Hepatocyte (in vitro differentiated cells): ENCODE measurements at regions not wholly inside any gene's neighbourhood (a gene's known extent, or its start where the extent isn't known, plus 50 kb on each side); places are given as distances from the start of the nearest gene placed in this dataset.

ENCODE experiments used
- DNase-seq: peaks from one replicate; pipeline ENCODE4 v3.0.0-alpha.2; 2016; ENCODE audit warnings: low spot score
- H2AFZ ChIP-seq: fragments of 200-600 bp; sonication (generic); 2 replicates; pipeline ENCODE4 v1.6.0; 2016; ENCODE audit warnings: antibody characterized with exemption, mild to moderate bottlenecking
- H3K27ac ChIP-seq: fragments of 200-600 bp; sonication (generic); 2 replicates; pipeline ENCODE4 v1.5.1; 2016; ENCODE audit warnings: mild to moderate bottlenecking
- H3K27me3 ChIP-seq: fragments of 200-600 bp; sonication (generic); 2 replicates; pipeline ENCODE4 v1.6.1; 2016
- H3K36me3 ChIP-seq: fragments of 200-600 bp; sonication (generic); replicated peaks from 2 replicates; pipeline ENCODE4 v1.5.1; 2016; ENCODE audit warnings: low read depth; ENCODE audit not compliant: insufficient read depth
- H3K4me1 ChIP-seq: fragments of 200-600 bp; sonication (generic); 2 replicates; pipeline ENCODE4 v1.5.1; 2016; ENCODE audit warnings: mild to moderate bottlenecking, moderate library complexity; ENCODE audit not compliant: insufficient read depth
- H3K4me2 ChIP-seq: fragments of 200-600 bp; sonication (generic); 2 replicates; pipeline ENCODE4 v1.6.0; 2016
- H3K4me3 ChIP-seq: fragments of 200-600 bp; sonication (generic); 2 replicates; pipeline ENCODE4 v1.5.1; 2016; ENCODE audit warnings: mild to moderate bottlenecking
- H3K79me2 ChIP-seq: fragments of 200-600 bp; sonication (generic); 2 replicates; pipeline ENCODE4 v1.6.0; 2017; ENCODE audit warnings: mild to moderate bottlenecking
- H3K9me2 ChIP-seq: fragments of 200-600 bp; sonication (generic); replicated peaks from 2 replicates; pipeline ENCODE4 v1.6.0; 2017; ENCODE audit warnings: mild to moderate bottlenecking; ENCODE audit not compliant: insufficient read depth
- H3K9me3 ChIP-seq: fragments of 200-600 bp; sonication (generic); 2 replicates; pipeline ENCODE4 v1.5.1; 2016; ENCODE audit warnings: low read depth, mild to moderate bottlenecking
- H4K20me1 ChIP-seq: fragments of 200-600 bp; sonication (generic); 2 replicates; pipeline ENCODE4 v1.6.0; 2016; ENCODE audit warnings: mild to moderate bottlenecking; ENCODE audit not compliant: insufficient read depth, poor library complexity, severe bottlenecking
- CTCF ChIP-seq: fragments of 200-600 bp; sonication (generic); IDR thresholded peaks from 2 replicates; pipeline ENCODE4 v1.5.1; 2016; ENCODE audit warnings: antibody characterized with exemption, mild to moderate bottlenecking; ENCODE audit not compliant: poor library complexity
- EZH2 ChIP-seq: fragments of 200-600 bp; sonication (generic); IDR thresholded peaks from 2 replicates; pipeline ENCODE4 v1.6.1; 2016; ENCODE audit warnings: antibody characterized with exemption, mild to moderate bottlenecking, borderline replicate concordance
- EZH2phosphoT487 ChIP-seq: fragments of 200-600 bp; sonication (generic); IDR thresholded peaks from one replicate; pipeline ENCODE4 v1.6.1; 2018; ENCODE audit warnings: antibody characterized with exemption, mild to moderate bottlenecking, low read depth, moderate library complexity; ENCODE audit not compliant: unreplicated experiment, severe bottlenecking
- WGBS: methylation state at CpG from one replicate; pipeline ENCODE4 v1.1.6; 2016; ENCODE audit warnings: low lambda C conversion rate; ENCODE audit errors: missing lambda C conversion rate; 5-methylcytosine and 5-hydroxymethylcytosine counted together

- Histone ChIP-seq H3K36me3 (no peaks in the 10 kb centered on the region), H3K4me2 (no peak overlapping the region), H2AFZ (no peak overlapping the region), H3K79me2 (no peaks in the 10 kb centered on the region), H4K20me1 (no peaks in the 10 kb centered on the region), H3K4me1 (peaks cover 10% of the 10 kb centered on the region), H3K9me2 (no peaks in the 10 kb centered on the region), H3K27ac (no peak overlapping the region), H3K27me3 (no peaks in the 10 kb centered on the region), H3K9me3 (no peaks in the 10 kb centered on the region), H3K4me3 (no peak overlapping the region)
- no peak for DNase-seq
- TF ChIP-seq EZH2 (no peak), EZH2phosphoT487 (no peak), CTCF (no peak)
- WGBS: 93% methylated on average over 3 of the region's 3 CpGs
Measured at GRCh38 chr10:35942057-35942456, 300.0 kb upstream of the FZD8 start.

GRCh38 chr10:35940141-35941041, 298.3 kb upstream of the FZD8 start:
- H3K4me3 ChIP-seq: no peak overlapping the region
- no peaks in the 10 kb centered on the region for H4K20me1 ChIP-seq
- H3K27ac ChIP-seq: peak overlapping the region; percentile 6
- no peaks in the 10 kb centered on the region for H3K9me3 ChIP-seq
- 23% methylated on average over 14 of the region's 14 CpGs for WGBS
- H3K79me2 ChIP-seq: no peaks in the 10 kb centered on the region
- no peaks in the 10 kb centered on the region for H3K9me2 ChIP-seq
- peak overlapping the region; percentile 57 for H3K4me2 ChIP-seq
- H3K4me1 ChIP-seq: peaks cover 10% of the 10 kb centered on the region
- H3K27me3 ChIP-seq: no peaks in the 10 kb centered on the region
- no peak overlapping the region for H2AFZ ChIP-seq
- TF ChIP-seq EZH2phosphoT487 (no peak), CTCF (no peak), EZH2 (no peak)
- no peaks in the 10 kb centered on the region for H3K36me3 ChIP-seq
- DNase-seq: peak; percentile 43

- no peak for DNase-seq
- 92% methylated on average over 5 of the region's 5 CpGs for WGBS
- no peak overlapping the region for H2AFZ ChIP-seq
- TF ChIP-seq EZH2phosphoT487 (no peak), CTCF (no peak), EZH2 (no peak)
- no peaks in the 10 kb centered on the region for H4K20me1 ChIP-seq
- H3K36me3 ChIP-seq: no peaks in the 10 kb centered on the region
- no peaks in the 10 kb centered on the region for H3K9me2 ChIP-seq
- H3K27ac ChIP-seq: no peak overlapping the region
- H3K27me3 ChIP-seq: no peaks in the 10 kb centered on the region
- no peak overlapping the region for H3K4me2 ChIP-seq
- no peak overlapping the region for H3K4me3 ChIP-seq
- H3K4me1 ChIP-seq: peaks cover 22% of the 10 kb centered on the region
- no peaks in the 10 kb centered on the region for H3K79me2 ChIP-seq
- H3K9me3 ChIP-seq: no peaks in the 10 kb centered on the region
Measured at GRCh38 chr10:35938160-35938559, 296.1 kb upstream of the FZD8 start.
